Hepatocyte (in vitro differentiated cells): ENCODE measurements at regions not wholly inside any gene's neighbourhood (a gene's known extent, or its start where the extent isn't known, plus 50 kb on each side); places are given as distances from the start of the nearest gene placed in this dataset.

Experiments used
- DNase-seq: peaks from one replicate; pipeline ENCODE4 v3.0.0-alpha.2; 2016; ENCODE audit warnings: low spot score
- H2AFZ ChIP-seq: fragments of 200-600 bp; sonication (generic); 2 replicates; pipeline ENCODE4 v1.6.0; 2016; ENCODE audit warnings: antibody characterized with exemption, mild to moderate bottlenecking
- H3K27ac ChIP-seq: fragments of 200-600 bp; sonication (generic); 2 replicates; pipeline ENCODE4 v1.5.1; 2016; ENCODE audit warnings: mild to moderate bottlenecking
- H3K27me3 ChIP-seq: fragments of 200-600 bp; sonication (generic); 2 replicates; pipeline ENCODE4 v1.6.1; 2016
- H3K36me3 ChIP-seq: fragments of 200-600 bp; sonication (generic); replicated peaks from 2 replicates; pipeline ENCODE4 v1.5.1; 2016; ENCODE audit warnings: low read depth; ENCODE audit not compliant: insufficient read depth
- H3K4me1 ChIP-seq: fragments of 200-600 bp; sonication (generic); 2 replicates; pipeline ENCODE4 v1.5.1; 2016; ENCODE audit warnings: mild to moderate bottlenecking, moderate library complexity; ENCODE audit not compliant: insufficient read depth
- H3K4me2 ChIP-seq: fragments of 200-600 bp; sonication (generic); 2 replicates; pipeline ENCODE4 v1.6.0; 2016
- H3K4me3 ChIP-seq: fragments of 200-600 bp; sonication (generic); 2 replicates; pipeline ENCODE4 v1.5.1; 2016; ENCODE audit warnings: mild to moderate bottlenecking
- H3K79me2 ChIP-seq: fragments of 200-600 bp; sonication (generic); 2 replicates; pipeline ENCODE4 v1.6.0; 2017; ENCODE audit warnings: mild to moderate bottlenecking
- H3K9me2 ChIP-seq: fragments of 200-600 bp; sonication (generic); replicated peaks from 2 replicates; pipeline ENCODE4 v1.6.0; 2017; ENCODE audit warnings: mild to moderate bottlenecking; ENCODE audit not compliant: insufficient read depth
- H3K9me3 ChIP-seq: fragments of 200-600 bp; sonication (generic); 2 replicates; pipeline ENCODE4 v1.5.1; 2016; ENCODE audit warnings: low read depth, mild to moderate bottlenecking
- H4K20me1 ChIP-seq: fragments of 200-600 bp; sonication (generic); 2 replicates; pipeline ENCODE4 v1.6.0; 2016; ENCODE audit warnings: mild to moderate bottlenecking; ENCODE audit not compliant: insufficient read depth, poor library complexity, severe bottlenecking
- CTCF ChIP-seq: fragments of 200-600 bp; sonication (generic); IDR thresholded peaks from 2 replicates; pipeline ENCODE4 v1.5.1; 2016; ENCODE audit warnings: antibody characterized with exemption, mild to moderate bottlenecking; ENCODE audit not compliant: poor library complexity
- EZH2 ChIP-seq: fragments of 200-600 bp; sonication (generic); IDR thresholded peaks from 2 replicates; pipeline ENCODE4 v1.6.1; 2016; ENCODE audit warnings: antibody characterized with exemption, mild to moderate bottlenecking, borderline replicate concordance
- EZH2phosphoT487 ChIP-seq: fragments of 200-600 bp; sonication (generic); IDR thresholded peaks from one replicate; pipeline ENCODE4 v1.6.1; 2018; ENCODE audit warnings: antibody characterized with exemption, mild to moderate bottlenecking, low read depth, moderate library complexity; ENCODE audit not compliant: unreplicated experiment, severe bottlenecking
- whole genome bisulfite sequencing: methylation state at CpG from one replicate; pipeline ENCODE4 v1.1.6; 2016; ENCODE audit warnings: low lambda C conversion rate; ENCODE audit errors: missing lambda C conversion rate; 5-methylcytosine and 5-hydroxymethylcytosine counted together

- 53% methylated on average over 5 of the region's 5 CpGs for WGBS
- H3K4me1 ChIP-seq: no peaks in the 10 kb centered on the region
Measured at GRCh38 chr17:22507823-22508222, 815.5 kb downstream of the KCNJ18 start.

GRCh38 chr17:22510504-22510903 is 818.2 kb downstream of the KCNJ18 start:
- no peaks in the 10 kb centered on the region for H4K20me1 ChIP-seq
- H3K4me1 ChIP-seq: no peaks in the 10 kb centered on the region
- TF ChIP-seq CTCF (no peak), EZH2phosphoT487 (no peak), EZH2 (no peak)
- no peaks in the 10 kb centered on the region for H3K36me3 ChIP-seq
- H3K4me2 ChIP-seq: no peak overlapping the region
- H3K9me2 ChIP-seq: no peaks in the 10 kb centered on the region
- no peak overlapping the region for H2AFZ ChIP-seq
- no peak overlapping the region for H3K27ac ChIP-seq
- H3K79me2 ChIP-seq: no peaks in the 10 kb centered on the region
- H3K4me3 ChIP-seq: no peak overlapping the region
- H3K27me3 ChIP-seq: no peaks in the 10 kb centered on the region
- 52% methylated on average over 7 of the region's 7 CpGs for WGBS
- DNase-seq: no peak
- H3K9me3 ChIP-seq: no peaks in the 10 kb centered on the region

More at GRCh38 chr17:22507823-22508222, 815.5 kb downstream of the KCNJ18 start:
- H3K9me2 ChIP-seq: no peaks in the 10 kb centered on the region
- H3K36me3 ChIP-seq: no peaks in the 10 kb centered on the region
- no peaks in the 10 kb centered on the region for H3K27me3 ChIP-seq
- DNase-seq: no peak
- H3K27ac ChIP-seq: no peak overlapping the region
- no peak for TF ChIP-seq EZH2phosphoT487
- no peak for TF ChIP-seq EZH2
- TF ChIP-seq CTCF: no peak
- no peak overlapping the region for H2AFZ ChIP-seq
- H4K20me1 ChIP-seq: no peaks in the 10 kb centered on the region
- H3K79me2 ChIP-seq: no peaks in the 10 kb centered on the region
- no peak overlapping the region for H3K4me2 ChIP-seq
- no peak overlapping the region for H3K4me3 ChIP-seq
- H3K9me3 ChIP-seq: no peaks in the 10 kb centered on the region

- Histone ChIP-seq H3K9me2 (no peaks in the 10 kb centered on the region), H3K4me2 (no peak overlapping the region), H3K4me1 (no peaks in the 10 kb centered on the region), H3K9me3 (no peaks in the 10 kb centered on the region), H4K20me1 (no peaks in the 10 kb centered on the region), H2AFZ (no peak overlapping the region), H3K79me2 (no peaks in the 10 kb centered on the region), H3K27me3 (no peaks in the 10 kb centered on the region), H3K36me3 (no peaks in the 10 kb centered on the region), H3K4me3 (no peak overlapping the region), H3K27ac (no peak overlapping the region)
- 87% methylated on average over 1 of the region's 1 CpG for WGBS
- TF ChIP-seq CTCF (no peak), EZH2 (no peak), EZH2phosphoT487 (no peak)
- DNase-seq: no peak
Measured at GRCh38 chr17:22511431-22511830, 819.1 kb downstream of the KCNJ18 start.

GRCh38 chr17:22512057-22512456 is 819.7 kb downstream of the KCNJ18 start:
- H3K36me3 ChIP-seq: no peaks in the 10 kb centered on the region
- no peak overlapping the region for H2AFZ ChIP-seq
- H3K9me2 ChIP-seq: no peaks in the 10 kb centered on the region
- WGBS: no CpG with 5 or more reads among the region's 3 CpGs
- no peak overlapping the region for H3K4me2 ChIP-seq
- H3K27me3 ChIP-seq: no peaks in the 10 kb centered on the region
- no peaks in the 10 kb centered on the region for H3K79me2 ChIP-seq
- H4K20me1 ChIP-seq: no peaks in the 10 kb centered on the region
- H3K9me3 ChIP-seq: no peaks in the 10 kb centered on the region
- no peaks in the 10 kb centered on the region for H3K4me1 ChIP-seq
- H3K27ac ChIP-seq: no peak overlapping the region
- no peak overlapping the region for H3K4me3 ChIP-seq
- TF ChIP-seq CTCF: no peak
- no peak for TF ChIP-seq EZH2phosphoT487
- TF ChIP-seq EZH2: no peak
- DNase-seq: no peak
